ENCODE measurements at regions not wholly inside any gene's neighbourhood (a gene's known extent, or its start where the extent isn't known, plus 50 kb on each side); places are given as distances from the start of the nearest gene placed in this dataset.

DNA sequence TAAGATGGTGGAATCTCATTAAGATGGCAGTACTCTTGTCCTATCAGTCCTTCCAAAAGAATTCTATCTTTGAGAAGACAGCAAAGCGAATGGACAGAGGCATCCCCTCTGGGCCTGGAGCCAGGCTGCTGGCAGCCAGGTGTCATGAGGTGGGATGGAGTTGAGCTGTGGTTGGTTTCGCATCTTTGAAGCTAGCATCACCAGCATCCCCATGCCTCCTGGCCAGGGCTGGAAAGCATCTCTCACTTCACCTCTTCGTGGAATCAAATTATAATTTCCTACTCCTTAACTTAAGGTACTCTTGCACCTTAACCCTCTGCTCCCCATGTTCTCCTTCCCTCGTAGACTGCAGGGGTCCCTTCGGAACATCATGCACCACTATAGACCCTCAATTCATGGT lies 248.3 kb downstream of the GADD45G start:
- no peaks in the 10 kb centered on the region for H4K20me1 ChIP-seq (ENCODE audit: insufficient read depth, low read length)
- Mint-ChIP-seq H3K27me3 (ENCODE audit: low read depth in 3 of 3) (peaks cover 7 to 12% (median 11%) of the 10 kb centered on the region in 3 donors), H3K9me3 (peaks cover 0 to 3% (median 0%) of the 10 kb centered on the region in 7 donors), H3K4me3 (no peak overlapping the region), H3K27ac (no peak overlapping the region), H3K36me3 (no peaks in the 10 kb centered on the region), H3K4me1 (no peaks in the 10 kb centered on the region)
- no peak overlapping the region for H3K4me2 ChIP-seq (replicated peaks; ENCODE audit: extremely low read depth, low read length, poor library complexity, severe bottlenecking)
- H2AFZ ChIP-seq (ENCODE audit: insufficient read depth, low read depth, low read length, poor library complexity, severe bottlenecking) = no peak overlapping the region
- no peaks in the 10 kb centered on the region for H3K4me1 ChIP-seq (ENCODE audit: control insufficient read depth in 1 of 2, insufficient read depth in 2 of 2, low read length in 2 of 2)
- 98% methylated on average over 3 of the region's 5 CpGs for WGBS (ENCODE audit: insufficient coverage)
- H3K27ac ChIP-seq (ENCODE audit: low read depth in 1 of 2, low read length in 2 of 2) = no peak overlapping the region
- no peak overlapping the region for H3K4me3 ChIP-seq (replicated peaks in 1 of 3; ENCODE audit: low read depth in 2 of 3, low read length in 3 of 3)
- intact Hi-C loops (cut with micrococcal nuclease) = no loop called here
- H3K36me3 ChIP-seq (replicated peaks in 1 of 2; ENCODE audit: control insufficient read depth in 1 of 2, insufficient read depth in 2 of 2, low read length in 2 of 2) = no peaks in the 10 kb centered on the region
- no peaks in the 10 kb centered on the region for H3K9me3 ChIP-seq (replicated peaks in 1 of 2; ENCODE audit: control insufficient read depth in 1 of 2, insufficient read depth in 1 of 2, low read length in 2 of 2)
- no peaks in the 10 kb centered on the region for H3K27me3 ChIP-seq (ENCODE audit: control insufficient read depth in 2 of 2, insufficient read depth in 2 of 2, low read length in 2 of 2)
- TF ChIP-seq, protein P1, sequence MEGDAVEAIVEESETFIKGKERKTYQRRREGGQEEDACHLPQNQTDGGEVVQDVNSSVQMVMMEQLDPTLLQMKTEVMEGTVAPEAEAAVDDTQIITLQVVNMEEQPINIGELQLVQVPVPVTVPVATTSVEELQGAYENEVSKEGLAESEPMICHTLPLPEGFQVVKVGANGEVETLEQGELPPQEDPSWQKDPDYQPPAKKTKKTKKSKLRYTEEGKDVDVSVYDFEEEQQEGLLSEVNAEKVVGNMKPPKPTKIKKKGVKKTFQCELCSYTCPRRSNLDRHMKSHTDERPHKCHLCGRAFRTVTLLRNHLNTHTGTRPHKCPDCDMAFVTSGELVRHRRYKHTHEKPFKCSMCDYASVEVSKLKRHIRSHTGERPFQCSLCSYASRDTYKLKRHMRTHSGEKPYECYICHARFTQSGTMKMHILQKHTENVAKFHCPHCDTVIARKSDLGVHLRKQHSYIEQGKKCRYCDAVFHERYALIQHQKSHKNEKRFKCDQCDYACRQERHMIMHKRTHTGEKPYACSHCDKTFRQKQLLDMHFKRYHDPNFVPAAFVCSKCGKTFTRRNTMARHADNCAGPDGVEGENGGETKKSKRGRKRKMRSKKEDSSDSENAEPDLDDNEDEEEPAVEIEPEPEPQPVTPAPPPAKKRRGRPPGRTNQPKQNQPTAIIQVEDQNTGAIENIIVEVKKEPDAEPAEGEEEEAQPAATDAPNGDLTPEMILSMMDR (IDR thresholded peaks at IDR 0.05) = no peak
- H3K79me2 ChIP-seq (ENCODE audit: insufficient read depth, low read length) = no peaks in the 10 kb centered on the region
- DNase-seq = no peak
- no peak overlapping the region for H3K9ac ChIP-seq (ENCODE audit: insufficient read depth, low read length, poor library complexity, severe bottlenecking)

DNA sequence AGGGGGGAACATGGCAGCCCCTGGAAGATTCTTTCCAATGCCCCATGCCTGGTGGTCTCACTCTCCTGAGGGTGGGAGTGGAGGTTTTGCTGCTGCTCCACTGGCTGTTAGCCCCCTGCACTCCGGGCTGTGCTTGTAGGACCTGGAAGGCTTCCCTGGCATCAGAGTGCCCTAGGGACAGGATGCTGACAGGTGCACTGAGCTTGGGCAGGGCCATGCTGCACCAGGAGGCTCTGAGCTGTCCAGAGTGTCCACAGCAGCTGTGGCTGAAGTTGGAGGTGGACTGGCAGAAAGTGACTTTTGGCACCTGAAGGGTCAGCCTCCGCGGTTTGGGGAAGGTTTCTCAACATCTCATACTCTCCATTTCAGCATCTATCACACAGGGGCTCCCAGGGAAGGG lies 249.1 kb downstream of the GADD45G start:
- Histone ChIP-seq H3K9me3 (replicated peaks in 1 of 2; ENCODE audit: control insufficient read depth in 1 of 2, insufficient read depth in 1 of 2, low read length in 2 of 2) (no peaks in the 10 kb centered on the region), H3K4me3 (replicated peaks in 1 of 3; ENCODE audit: low read depth in 2 of 3, low read length in 3 of 3) (no peak overlapping the region), H3K27me3 (ENCODE audit: control insufficient read depth in 2 of 2, insufficient read depth in 2 of 2, low read length in 2 of 2) (no peaks in the 10 kb centered on the region), H3K79me2 (ENCODE audit: insufficient read depth, low read length) (no peaks in the 10 kb centered on the region), H3K36me3 (replicated peaks in 1 of 2; ENCODE audit: control insufficient read depth in 1 of 2, insufficient read depth in 2 of 2, low read length in 2 of 2) (no peaks in the 10 kb centered on the region), H3K4me2 (replicated peaks; ENCODE audit: extremely low read depth, low read length, poor library complexity, severe bottlenecking) (no peak overlapping the region), H2AFZ (ENCODE audit: insufficient read depth, low read depth, low read length, poor library complexity, severe bottlenecking) (no peak overlapping the region), H3K9ac (ENCODE audit: insufficient read depth, low read length, poor library complexity, severe bottlenecking) (no peak overlapping the region), H4K20me1 (ENCODE audit: insufficient read depth, low read length) (no peaks in the 10 kb centered on the region), H3K4me1 (ENCODE audit: control insufficient read depth in 1 of 2, insufficient read depth in 2 of 2, low read length in 2 of 2) (no peaks in the 10 kb centered on the region), H3K27ac (ENCODE audit: low read depth in 1 of 2, low read length in 2 of 2) (no peak overlapping the region)
- Mint-ChIP-seq H3K27me3 (ENCODE audit: low read depth in 3 of 3) (peaks cover 10 to 11% (median 10%) of the 10 kb centered on the region in 3 donors), H3K4me3 (no peak overlapping the region), H3K9me3 (peaks cover 0 to 3% (median 0%) of the 10 kb centered on the region in 7 donors), H3K36me3 (no peaks in the 10 kb centered on the region), H3K4me1 (no peaks in the 10 kb centered on the region), H3K27ac (no peak overlapping the region)
- intact Hi-C loops (cut with micrococcal nuclease) = no loop called here
- WGBS (ENCODE audit: insufficient coverage) = 90% methylated on average over 1 of the region's 3 CpGs
- DNase-seq = no peak
- TF ChIP-seq, protein P1 (IDR thresholded peaks at IDR 0.05) = no peak
